ENCODE measurements at regions not wholly inside any gene's neighbourhood (a gene's known extent, or its start where the extent isn't known, plus 50 kb on each side); places are given as distances from the start of the nearest gene placed in this dataset.

DNA sequence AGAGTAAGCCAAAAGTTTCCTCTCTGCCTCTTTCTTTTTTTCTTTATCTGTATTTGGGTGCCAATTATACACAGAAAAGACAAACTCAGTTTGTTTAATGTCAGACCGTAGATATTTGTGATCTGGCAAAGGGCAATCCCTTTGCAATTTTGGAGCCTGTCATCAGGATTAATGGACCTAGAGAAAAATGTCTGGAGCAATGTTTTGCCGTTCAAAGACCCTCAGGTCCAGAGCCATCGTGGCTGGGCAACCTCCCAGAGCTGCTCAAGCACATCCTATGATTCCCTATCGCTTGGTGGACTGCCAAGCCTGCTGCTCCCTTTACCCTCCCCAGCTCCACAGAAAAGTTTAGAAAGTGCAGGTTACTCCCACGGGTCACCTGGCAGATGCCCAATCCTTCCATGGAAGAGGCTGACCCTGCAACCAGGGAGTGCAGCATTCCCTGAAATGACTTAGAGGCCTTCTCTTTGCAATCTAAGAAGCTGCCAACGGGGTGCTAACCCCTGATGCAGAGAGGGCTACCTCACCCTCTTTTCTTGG lies 112.5 kb upstream of the NGF start:
- TF ChIP-seq, protein P1, sequence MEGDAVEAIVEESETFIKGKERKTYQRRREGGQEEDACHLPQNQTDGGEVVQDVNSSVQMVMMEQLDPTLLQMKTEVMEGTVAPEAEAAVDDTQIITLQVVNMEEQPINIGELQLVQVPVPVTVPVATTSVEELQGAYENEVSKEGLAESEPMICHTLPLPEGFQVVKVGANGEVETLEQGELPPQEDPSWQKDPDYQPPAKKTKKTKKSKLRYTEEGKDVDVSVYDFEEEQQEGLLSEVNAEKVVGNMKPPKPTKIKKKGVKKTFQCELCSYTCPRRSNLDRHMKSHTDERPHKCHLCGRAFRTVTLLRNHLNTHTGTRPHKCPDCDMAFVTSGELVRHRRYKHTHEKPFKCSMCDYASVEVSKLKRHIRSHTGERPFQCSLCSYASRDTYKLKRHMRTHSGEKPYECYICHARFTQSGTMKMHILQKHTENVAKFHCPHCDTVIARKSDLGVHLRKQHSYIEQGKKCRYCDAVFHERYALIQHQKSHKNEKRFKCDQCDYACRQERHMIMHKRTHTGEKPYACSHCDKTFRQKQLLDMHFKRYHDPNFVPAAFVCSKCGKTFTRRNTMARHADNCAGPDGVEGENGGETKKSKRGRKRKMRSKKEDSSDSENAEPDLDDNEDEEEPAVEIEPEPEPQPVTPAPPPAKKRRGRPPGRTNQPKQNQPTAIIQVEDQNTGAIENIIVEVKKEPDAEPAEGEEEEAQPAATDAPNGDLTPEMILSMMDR (conservative IDR thresholded peaks at IDR 0.05), result no peak
- TF ChIP-seq ZFX (IDR thresholded peaks at IDR 0.05), result no peak

Data from C4-2B (cell line).